Breast epithelium (tissue), 3 donors: ENCODE measurements at regions not wholly inside any gene's neighbourhood (a gene's known extent, or its start where the extent isn't known, plus 50 kb on each side); places are given as distances from the start of the nearest gene placed in this dataset.

Experiments used
- CTCF ChIP-seq, 3 donors: fragments of 450-650 bp; IDR thresholded peaks; one replicate each; pipeline ENCODE4 v1.5.1; 2016 to 2017; ENCODE audit warnings: antibody characterized with exemption in 3 of 3, mild to moderate bottlenecking in 3 of 3, moderate library complexity in 3 of 3
- POLR2A ChIP-seq: fragments of 450-650 bp; IDR thresholded peaks from one replicate; pipeline ENCODE4 v1.6.1; 2016; ENCODE audit warnings: antibody characterized with exemption, mild to moderate bottlenecking, moderate library complexity

DNA sequence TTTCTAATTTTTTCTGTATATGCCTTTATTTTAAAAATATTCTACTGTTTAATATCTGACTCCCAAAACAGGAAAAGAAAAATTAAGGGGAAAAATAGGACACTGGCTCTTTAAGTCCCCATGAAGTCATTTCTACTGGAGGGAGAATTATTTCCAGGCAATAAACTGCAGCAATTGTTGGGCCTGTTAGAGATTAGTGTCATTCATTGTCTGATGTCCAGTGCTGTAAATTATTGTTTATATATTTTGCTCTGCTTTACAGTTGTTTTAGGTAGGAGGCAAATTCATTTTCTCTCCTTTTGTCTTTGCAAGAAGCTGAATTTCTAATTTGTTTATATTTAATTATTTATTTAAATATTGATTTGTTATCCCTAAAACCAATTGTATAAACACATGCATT, 906.0 kb upstream of the CDH10 start:
- no peak for TF ChIP-seq POLR2A
- no peak for TF ChIP-seq CTCF (IDR thresholded peaks at IDR 0.05)
